ENCODE measurements at regions not wholly inside any gene's neighbourhood (a gene's known extent, or its start where the extent isn't known, plus 50 kb on each side); places are given as distances from the start of the nearest gene placed in this dataset.

- TF ChIP-seq, protein P1, sequence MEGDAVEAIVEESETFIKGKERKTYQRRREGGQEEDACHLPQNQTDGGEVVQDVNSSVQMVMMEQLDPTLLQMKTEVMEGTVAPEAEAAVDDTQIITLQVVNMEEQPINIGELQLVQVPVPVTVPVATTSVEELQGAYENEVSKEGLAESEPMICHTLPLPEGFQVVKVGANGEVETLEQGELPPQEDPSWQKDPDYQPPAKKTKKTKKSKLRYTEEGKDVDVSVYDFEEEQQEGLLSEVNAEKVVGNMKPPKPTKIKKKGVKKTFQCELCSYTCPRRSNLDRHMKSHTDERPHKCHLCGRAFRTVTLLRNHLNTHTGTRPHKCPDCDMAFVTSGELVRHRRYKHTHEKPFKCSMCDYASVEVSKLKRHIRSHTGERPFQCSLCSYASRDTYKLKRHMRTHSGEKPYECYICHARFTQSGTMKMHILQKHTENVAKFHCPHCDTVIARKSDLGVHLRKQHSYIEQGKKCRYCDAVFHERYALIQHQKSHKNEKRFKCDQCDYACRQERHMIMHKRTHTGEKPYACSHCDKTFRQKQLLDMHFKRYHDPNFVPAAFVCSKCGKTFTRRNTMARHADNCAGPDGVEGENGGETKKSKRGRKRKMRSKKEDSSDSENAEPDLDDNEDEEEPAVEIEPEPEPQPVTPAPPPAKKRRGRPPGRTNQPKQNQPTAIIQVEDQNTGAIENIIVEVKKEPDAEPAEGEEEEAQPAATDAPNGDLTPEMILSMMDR (IDR thresholded peaks at IDR 0.05): no peak
- TF ChIP-seq POLR2A (IDR thresholded peaks at IDR 0.05): no peak
Observed at GRCh38 chr21:35345954-35346353, 296.9 kb upstream of the RUNX1 start.
